M059J (cell line): ENCODE measurements at regions not wholly inside any gene's neighbourhood (a gene's known extent, or its start where the extent isn't known, plus 50 kb on each side); places are given as distances from the start of the nearest gene placed in this dataset.
"Not testable (repeated sequence)": the region's sequence is repeated elsewhere in the genome, so short reads cannot be mapped to it uniquely, and the experiment has no call there.

Source experiments
- DNase-seq: peaks from one replicate; pipeline ENCODE4 v3.0.0-alpha.2; 2012; ENCODE audit warnings: low read depth

DNA sequence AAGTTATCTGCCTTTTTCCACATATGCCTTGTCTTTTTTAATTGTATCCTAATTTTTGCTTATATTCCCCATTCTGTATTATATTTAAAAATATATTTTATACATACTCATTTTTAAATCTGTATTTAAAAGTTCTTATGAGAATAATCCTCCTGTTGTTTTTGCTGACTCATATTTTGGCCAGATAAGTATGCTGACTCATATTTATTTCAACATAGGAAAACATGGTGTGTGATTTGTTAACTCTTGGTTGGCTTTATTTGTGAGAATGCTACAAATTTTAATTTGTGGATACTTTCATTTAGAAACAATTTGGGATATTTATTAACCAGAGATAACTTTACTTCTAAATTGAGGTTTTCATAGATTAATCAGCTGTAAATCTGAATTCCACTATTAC is 587.7 kb downstream of the CPS1 start:
- DNase-seq: peak; percentile 29

DNA sequence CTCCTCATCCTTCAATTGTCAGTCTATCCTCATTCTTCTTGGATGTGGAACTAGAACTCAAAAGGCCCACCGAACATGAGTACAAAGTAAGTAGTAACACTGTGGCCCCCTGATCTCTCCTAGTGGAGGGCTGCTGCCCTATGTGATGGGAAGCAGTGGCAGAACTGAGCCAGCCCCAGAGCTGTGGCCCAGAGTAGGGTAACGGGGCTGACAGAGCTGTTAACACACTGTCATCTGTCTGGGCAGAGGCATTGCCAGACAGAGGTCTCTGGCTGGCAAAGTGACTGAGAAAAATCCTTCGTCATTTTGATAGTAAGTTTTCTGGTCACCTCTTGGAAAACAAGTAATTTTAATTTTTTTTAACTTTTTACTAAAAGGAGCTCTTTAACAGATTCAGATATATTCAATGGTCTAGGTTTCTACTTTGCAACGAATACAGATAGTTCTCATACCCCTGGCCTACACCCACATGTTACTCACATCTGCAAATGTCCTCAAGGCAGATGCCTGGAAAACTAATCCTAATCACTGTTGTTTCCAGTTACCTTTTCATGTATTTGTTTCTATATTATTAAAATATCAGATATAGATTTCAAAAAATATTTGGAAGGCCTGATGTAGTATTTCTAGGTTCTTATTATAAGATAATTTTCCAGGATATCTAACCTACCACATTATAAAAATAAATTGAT is 588.7 kb downstream of the CPS1 start:
- no peak for DNase-seq

DNA sequence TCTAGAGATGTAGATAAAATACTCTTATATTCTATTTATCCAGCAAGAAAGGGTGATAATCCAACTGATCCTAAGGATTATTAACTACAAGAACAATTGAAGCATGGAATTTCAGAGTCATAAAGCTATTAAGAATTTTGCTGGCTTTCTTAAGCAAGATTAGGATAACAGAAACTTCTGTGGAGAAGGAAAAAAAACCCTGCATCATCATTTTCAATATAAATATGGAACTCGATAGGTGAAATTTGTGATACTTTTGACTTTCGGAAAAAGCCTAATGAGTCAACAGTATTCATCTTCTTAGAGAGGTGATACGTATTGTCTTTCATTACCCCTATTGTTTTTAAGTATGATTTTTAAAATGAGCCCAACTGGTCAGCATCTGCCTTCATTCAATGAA is 593.3 kb downstream of the CPS1 start:
- DNase-seq: no peak

DNA sequence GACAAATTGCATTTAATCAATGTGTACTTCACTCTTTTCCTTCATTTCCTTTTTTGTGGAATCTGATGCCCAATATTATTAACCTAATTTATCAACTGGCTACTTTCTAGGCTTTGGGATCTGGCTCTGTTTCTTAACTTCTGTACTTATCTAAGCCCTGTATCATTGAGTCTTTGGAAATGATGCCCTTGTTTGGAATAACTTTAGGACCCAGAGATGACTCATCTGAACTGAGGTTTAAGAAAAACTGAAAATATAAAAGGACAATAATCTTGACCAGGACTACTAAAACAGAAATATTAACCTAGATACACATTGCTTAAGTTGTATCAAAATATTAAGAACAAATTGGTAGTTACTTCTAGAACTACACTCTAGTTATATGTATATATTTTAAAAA is 600.8 kb downstream of the CPS1 start:
- DNase-seq: no peak

GRCh38 chr2:211157856-211158463 is 601.6 kb downstream of the CPS1 start:
- peak; percentile 55 for DNase-seq

GRCh38 chr2:211159972-211160371 is 603.6 kb downstream of the CPS1 start:
- DNase-seq: no peak

DNA sequence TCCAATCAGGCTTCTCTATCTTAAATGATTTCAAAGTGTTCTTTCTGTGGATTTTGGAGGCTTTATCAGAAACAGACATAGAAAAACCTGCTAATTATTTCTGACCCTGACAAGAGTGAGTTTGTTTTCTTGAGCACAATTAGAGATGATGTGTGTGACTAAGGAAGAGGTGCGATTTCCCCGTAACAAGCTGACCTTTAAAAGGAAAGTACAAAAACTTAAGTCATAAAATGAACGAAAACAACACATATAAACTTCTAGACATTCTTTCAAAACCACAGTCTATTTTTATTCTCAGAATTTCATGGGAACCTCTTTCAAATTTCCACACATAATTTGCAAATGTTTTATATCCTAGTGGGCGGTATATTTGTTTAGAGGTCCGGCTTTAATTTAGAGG is 604.8 kb downstream of the CPS1 start:
- no peak for DNase-seq

GRCh38 chr2:211162911-211163310 is 606.5 kb downstream of the CPS1 start:
- no peak for DNase-seq

GRCh38 chr2:211170843-211171242 is 614.4 kb downstream of the CPS1 start:
- no peak for DNase-seq

DNA sequence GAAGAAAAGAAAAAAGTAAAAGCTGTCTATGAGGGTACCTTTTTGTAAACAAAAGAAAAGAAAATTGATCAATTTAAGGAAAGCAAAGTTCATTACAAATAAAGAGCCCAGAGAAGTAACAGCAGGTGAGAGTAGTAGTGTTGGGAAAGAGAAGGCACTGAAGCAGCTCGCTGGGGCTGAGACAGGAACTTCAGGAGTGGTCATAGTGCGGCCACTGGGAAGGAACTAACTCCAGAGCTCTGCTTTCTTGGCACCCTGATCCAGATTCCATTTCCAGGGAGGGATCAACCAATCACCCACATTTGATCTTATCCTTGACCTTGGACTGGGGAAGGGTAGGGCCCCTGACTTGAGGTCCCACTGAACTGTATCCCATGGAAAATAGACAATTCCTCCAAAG is 617.6 kb downstream of the CPS1 start:
- DNase-seq: no peak

DNA sequence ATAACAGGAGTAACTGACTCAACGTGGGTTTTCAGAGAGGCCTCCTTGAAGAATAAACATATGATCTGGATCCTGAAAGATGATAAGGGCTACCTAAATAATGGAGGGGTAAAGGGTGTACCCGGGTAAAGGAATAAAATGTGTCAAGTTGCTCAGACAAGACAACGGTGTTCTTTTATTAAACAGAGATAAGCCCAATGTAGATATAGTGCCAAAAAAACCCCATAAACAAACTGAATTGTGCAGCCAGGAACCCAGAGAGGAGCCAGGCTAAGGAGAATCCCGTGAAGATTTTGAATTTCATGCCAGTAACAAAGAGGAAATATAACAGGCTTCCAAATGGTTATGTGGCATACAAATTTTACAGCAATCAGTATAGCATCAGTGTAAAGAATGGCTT is 618.2 kb downstream of the CPS1 start:
- DNase-seq: no peak

DNA sequence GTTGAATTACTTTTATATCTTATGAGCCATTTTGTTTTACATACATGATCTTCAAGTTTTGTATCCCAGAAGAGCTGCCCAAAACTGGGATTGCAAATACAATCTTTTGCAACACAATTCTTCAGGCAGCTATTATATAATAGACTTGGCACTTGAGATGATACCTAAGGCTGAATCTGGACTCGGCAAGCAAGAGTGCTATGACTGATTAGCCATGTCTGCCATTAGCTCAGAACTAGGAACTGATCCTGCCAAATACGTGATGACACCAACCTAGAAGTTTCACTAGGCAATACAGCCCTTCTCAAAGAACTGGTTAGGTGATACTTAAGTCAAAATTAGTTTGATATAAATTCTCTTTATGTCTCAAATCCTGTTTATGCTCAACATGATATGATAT is 619.6 kb downstream of the CPS1 start:
- no peak for DNase-seq

- DNase-seq: no peak
These were observed 620.2 kb downstream of the CPS1 start for GRCh38 chr2:211176514-211177141.

DNA sequence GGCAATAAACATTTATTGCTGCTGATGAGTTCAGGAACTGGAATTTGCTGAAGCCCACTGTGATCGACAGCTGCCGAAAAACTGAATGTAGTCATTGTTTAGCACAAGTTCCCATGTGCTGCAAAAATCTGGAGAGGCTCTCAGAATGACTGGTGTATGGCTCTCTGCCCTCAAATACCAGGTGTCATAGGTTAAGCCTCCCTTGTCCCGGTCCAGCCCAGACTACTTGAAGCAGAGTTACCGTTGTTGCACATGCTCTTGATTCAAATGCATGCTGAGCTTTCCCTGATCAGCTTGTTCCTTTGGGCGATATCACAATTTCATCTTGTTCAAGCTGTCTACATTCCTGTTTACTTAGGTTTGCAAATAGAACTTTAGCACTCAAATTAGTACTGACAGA is 625.2 kb downstream of the CPS1 start:
- peak; percentile 15 for DNase-seq

DNA sequence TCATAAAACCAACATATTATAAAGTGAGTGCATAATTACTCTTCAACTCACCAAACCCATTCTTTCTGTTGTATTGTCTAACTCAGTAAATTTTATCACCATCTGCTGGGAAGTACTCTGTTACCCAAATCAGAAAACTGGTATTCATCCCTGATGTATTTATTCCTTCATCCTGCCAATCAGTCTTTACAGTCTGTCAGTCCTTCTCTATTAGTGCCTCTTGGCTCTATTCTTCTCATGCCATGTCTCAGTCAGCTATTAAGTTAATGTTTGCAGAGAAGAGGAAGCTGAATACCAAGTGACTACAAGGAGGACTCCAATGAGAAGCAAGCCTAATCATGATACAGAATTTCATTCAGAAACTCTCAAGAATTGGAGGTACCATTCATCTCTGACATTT is 631.2 kb downstream of the CPS1 start:
- DNase-seq: no peak

GRCh38 chr2:211203986-211204385 is 647.6 kb downstream of the CPS1 start:
- no peak for DNase-seq

- no peak for DNase-seq
These were observed 648.1 kb downstream of the CPS1 start for GRCh38 chr2:211204456-211204855.

DNA sequence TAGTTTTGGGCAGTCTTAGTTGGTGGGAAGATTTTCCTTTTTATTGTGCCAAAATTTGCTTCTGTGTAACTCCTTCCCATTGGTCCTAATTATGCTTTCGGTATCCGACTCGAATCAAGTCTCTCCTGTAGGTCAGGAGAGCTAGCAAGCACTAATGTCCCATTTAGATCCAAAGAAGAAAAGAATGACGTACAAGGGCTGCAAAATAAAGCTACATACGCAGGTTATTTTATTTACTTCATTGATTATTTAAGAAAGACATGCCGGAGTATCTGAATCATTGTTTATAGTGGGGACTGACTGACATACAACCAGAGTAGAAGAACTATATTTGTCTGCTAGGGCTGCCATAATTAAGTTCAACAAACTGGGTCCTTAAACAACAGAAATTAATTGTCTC is 648.5 kb downstream of the CPS1 start:
- DNase-seq: no peak

DNA sequence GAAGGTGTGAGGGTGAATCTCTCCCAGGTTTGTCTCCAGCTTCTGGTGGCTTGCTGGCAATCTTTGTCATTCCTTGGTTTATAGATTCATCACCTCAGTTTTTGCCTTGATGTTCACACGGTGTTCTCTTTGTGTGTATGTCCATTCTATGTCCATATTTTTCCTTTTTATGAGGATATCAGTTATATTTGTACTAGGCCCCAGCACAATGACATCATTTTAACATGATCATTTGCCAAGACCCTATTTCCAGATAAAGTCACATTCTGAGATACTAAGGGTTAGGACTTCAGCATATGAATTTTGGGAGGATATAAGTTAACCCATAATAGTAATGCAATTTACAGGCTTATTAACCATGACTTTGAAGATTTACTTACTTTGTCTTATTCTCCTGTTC is 649.0 kb downstream of the CPS1 start:
- no peak for DNase-seq

GRCh38 chr2:211205836-211206235 is 649.4 kb downstream of the CPS1 start:
- DNase-seq: no peak

DNA sequence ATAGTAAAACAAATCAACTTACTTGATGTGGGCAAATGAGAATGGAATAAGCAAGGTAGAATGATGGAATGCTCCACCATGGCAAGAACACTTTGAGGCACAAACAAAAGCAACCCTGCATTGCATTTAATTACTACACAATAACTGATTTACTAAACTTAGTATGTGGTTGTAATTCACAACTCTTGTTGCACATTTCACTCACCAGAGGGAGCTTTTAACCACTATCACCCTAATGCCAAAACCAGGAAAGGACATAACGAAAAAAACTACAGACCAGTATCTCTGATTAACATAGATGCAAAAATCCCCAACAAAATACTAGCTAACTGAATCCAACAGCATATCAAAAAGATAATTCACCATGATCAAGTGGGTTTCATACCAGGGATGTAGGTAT is 659.8 kb downstream of the CPS1 start:
- peak; percentile 7 for DNase-seq

- DNase-seq: not testable (repeated sequence)
These were observed 663.1 kb downstream of the CPS1 start for GRCh38 chr2:211219548-211219947.

DNA sequence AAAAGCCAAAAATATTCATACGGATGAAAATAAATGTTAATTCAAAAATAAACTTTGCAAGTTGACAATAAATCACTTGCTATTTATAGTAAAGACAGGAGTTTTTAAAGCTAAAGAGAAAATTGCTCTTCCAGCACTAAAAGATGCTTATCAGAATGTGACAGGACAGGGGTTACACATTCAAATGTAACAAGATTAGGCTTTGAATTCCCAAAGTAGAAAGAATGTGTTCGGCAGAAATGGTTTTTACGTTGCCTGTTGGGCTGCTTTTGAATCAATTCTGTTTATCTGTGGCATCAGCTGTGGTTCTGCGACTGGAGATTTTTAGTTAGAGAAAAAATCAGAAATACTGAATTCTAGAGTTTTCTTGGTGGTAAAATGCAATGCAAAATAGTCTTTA is 669.4 kb downstream of the CPS1 start:
- DNase-seq: no peak

- DNase-seq: no peak
These were observed 672.2 kb downstream of the CPS1 start for GRCh38 chr2:211228559-211228958.
